ENCODE measurements at regions not wholly inside any gene's neighbourhood (a gene's known extent, or its start where the extent isn't known, plus 50 kb on each side); places are given as distances from the start of the nearest gene placed in this dataset.
A peak's percentile ranks its signal among the peaks of the same experiment; 100 is the strongest.
"Not testable (repeated sequence)": the region's sequence is repeated elsewhere in the genome, so short reads cannot be mapped to it uniquely, and the experiment has no call there.

GRCh38 chr5:1983401-1983800 is 100.7 kb upstream of the IRX4 start:
- ChIA-PET CTCF (no interaction called here), POLR2A (ENCODE audit: unreplicated experiment) (no interaction called here)
- intact Hi-C loops (cut with micrococcal nuclease) = no loop called here
- H3F3A ChIP-seq (ENCODE audit: low read length, unreplicated experiment) = no peaks in the 10 kb centered on the region
- no peaks in the 10 kb centered on the region for H3K36me3 ChIP-seq (ENCODE audit: low read depth, low read length)
- DNase-seq (no peak), ATAC-seq (no peak)
- H3K4me3 ChIP-seq (ENCODE audit: low read length) = no peak overlapping the region
- no peak for TF ChIP-seq EZH2 (IDR thresholded peaks at IDR 0.05; ENCODE audit: low read length, unreplicated experiment)
- TF ChIP-seq EZH2phosphoT487 (IDR thresholded peaks at IDR 0.05; ENCODE audit: borderline replicate concordance, low read length) = no peak
- no peak for TF ChIP-seq CTCF (conservative IDR thresholded peaks at IDR 0.05; ENCODE audit: low read depth, low read length)
- no peak overlapping the region for H3K27ac ChIP-seq (ENCODE audit: low read length)
- H3K9me2 ChIP-seq (replicated peaks; ENCODE audit: low read length) = no peaks in the 10 kb centered on the region
- H3K9me3 ChIP-seq (ENCODE audit: low read length) = no peaks in the 10 kb centered on the region
- no peak overlapping the region for H3K4me2 ChIP-seq (ENCODE audit: low read length)
- no peaks in the 10 kb centered on the region for H3K79me2 ChIP-seq (ENCODE audit: low read length)
- peaks cover 67% of the 10 kb centered on the region for H3K27me3 ChIP-seq (ENCODE audit: low read length)
- H3K9ac ChIP-seq (ENCODE audit: low read length) = no peak overlapping the region
- H3K4me1 ChIP-seq (ENCODE audit: insufficient read depth, low read length) = no peaks in the 10 kb centered on the region
- no peaks in the 10 kb centered on the region for H4K20me1 ChIP-seq (ENCODE audit: low read length)
- H2AFZ ChIP-seq (ENCODE audit: low read length) = no peak overlapping the region
- no TSS peak for BruUV-seq (replicated peaks)

- BruUV-seq (replicated peaks); H3K9me2 ChIP-seq (replicated peaks; ENCODE audit: low read length); intact Hi-C loops (cut with micrococcal nuclease); H3F3A ChIP-seq (ENCODE audit: low read length, unreplicated experiment); DNase-seq; H3K36me3 ChIP-seq (ENCODE audit: low read depth, low read length); H3K79me2 ChIP-seq (ENCODE audit: low read length); H2AFZ ChIP-seq (ENCODE audit: low read length); H3K4me3 ChIP-seq (ENCODE audit: low read length); H3K9me3 ChIP-seq (ENCODE audit: low read length); CTCF ChIA-PET; POLR2A ChIA-PET (ENCODE audit: unreplicated experiment); H3K4me2 ChIP-seq (ENCODE audit: low read length); H3K4me1 ChIP-seq (ENCODE audit: insufficient read depth, low read length); H4K20me1 ChIP-seq (ENCODE audit: low read length); ATAC-seq; H3K9ac ChIP-seq (ENCODE audit: low read length); H3K27ac ChIP-seq (ENCODE audit: low read length): not testable (repeated sequence)
- peaks cover 66% of the 10 kb centered on the region for H3K27me3 ChIP-seq (ENCODE audit: low read length)
These were observed 99.8 kb upstream of the IRX4 start for GRCh38 chr5:1982561-1982960.

GRCh38 chr5:1975898-1976765 is 93.4 kb upstream of the IRX4 start:
- Histone ChIP-seq H3F3A (ENCODE audit: low read length, unreplicated experiment) (no peaks in the 10 kb centered on the region), H3K4me1 (ENCODE audit: insufficient read depth, low read length) (no peaks in the 10 kb centered on the region), H4K20me1 (ENCODE audit: low read length) (no peaks in the 10 kb centered on the region), H3K9me3 (ENCODE audit: low read length) (no peaks in the 10 kb centered on the region), H3K27ac (ENCODE audit: low read length) (no peak overlapping the region), H3K9me2 (replicated peaks; ENCODE audit: low read length) (no peaks in the 10 kb centered on the region), H3K27me3 (ENCODE audit: low read length) (peaks cover 77% of the 10 kb centered on the region), H2AFZ (ENCODE audit: low read length) (no peak overlapping the region), H3K79me2 (ENCODE audit: low read length) (no peaks in the 10 kb centered on the region), H3K36me3 (ENCODE audit: low read depth, low read length) (no peaks in the 10 kb centered on the region), H3K4me2 (ENCODE audit: low read length) (no peak overlapping the region), H3K9ac (ENCODE audit: low read length) (no peak overlapping the region), H3K4me3 (ENCODE audit: low read length) (no peak overlapping the region)
- TF ChIP-seq EZH2phosphoT487 (IDR thresholded peaks at IDR 0.05; ENCODE audit: borderline replicate concordance, low read length) (no peak), CTCF (conservative IDR thresholded peaks at IDR 0.05; ENCODE audit: low read depth, low read length) (peak; percentile 46)
- peak; percentile 23 for DNase-seq
- CTCF ChIA-PET = no interaction called here
- intact Hi-C loops (cut with micrococcal nuclease) = no loop called here
- POLR2A ChIA-PET (ENCODE audit: unreplicated experiment) = no interaction called here
- no TSS peak for BruUV-seq (replicated peaks)
- ATAC-seq = no peak
